ENCODE measurements at regions not wholly inside any gene's neighbourhood (a gene's known extent, or its start where the extent isn't known, plus 50 kb on each side); places are given as distances from the start of the nearest gene placed in this dataset.

DNA sequence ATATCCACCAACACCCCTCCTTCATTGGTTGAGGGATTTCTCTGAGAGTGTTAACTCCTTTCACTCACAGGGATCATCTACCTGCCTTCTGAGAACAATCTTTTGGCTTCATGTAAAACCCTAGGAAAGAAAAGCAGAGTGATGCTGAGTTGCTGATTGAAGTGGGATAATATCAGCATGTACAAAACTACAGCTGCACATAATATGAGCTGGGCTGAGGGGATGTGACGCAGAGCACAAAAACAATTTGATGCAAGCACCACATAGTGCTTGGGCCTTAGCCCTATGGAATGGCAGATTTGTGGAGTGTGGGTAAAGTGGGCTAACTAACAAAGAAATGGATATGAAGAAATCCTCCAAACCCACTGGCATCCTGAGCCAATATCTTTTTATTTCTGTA is 267.6 kb upstream of the KCNH8 start:
- no peak for DNase-seq

DNA sequence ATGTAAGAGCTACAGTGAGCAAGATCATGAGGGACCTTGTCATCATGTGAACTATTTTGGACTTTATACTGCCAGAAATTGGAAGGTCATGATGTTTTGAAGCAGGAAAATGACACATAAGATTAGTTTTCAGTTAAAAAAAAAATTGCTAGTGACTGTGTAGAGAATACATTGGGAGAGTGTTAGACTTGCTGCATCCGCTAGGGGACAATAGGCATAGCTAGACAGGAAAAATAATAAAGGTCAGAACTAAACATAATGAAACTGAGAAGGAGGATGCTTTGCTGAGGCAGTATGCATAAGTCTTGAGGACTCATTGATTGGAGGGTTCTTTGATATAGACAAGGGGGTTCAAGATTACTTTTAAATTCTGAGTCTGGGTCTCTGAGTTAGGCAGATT is 275.8 kb upstream of the KCNH8 start:
- DNase-seq, result no peak

DNA sequence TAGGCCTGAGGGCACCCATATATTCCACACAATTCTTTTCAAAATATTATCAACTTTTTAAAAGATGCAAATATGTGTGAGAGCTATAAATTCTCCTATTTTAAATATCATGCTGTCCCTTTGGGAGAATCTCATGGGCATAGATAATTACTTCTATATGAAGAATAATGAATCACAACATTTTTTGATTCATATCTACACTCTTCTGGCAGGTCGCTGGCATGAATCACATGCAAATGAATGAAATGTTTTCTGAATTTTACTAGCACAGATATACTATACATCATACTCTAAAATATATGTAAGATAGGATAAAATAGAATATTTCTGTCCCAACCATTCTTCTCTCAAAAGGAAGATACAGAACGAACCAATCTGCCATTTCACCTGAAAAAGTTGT is 277.7 kb upstream of the KCNH8 start:
- no peak for DNase-seq

DNA sequence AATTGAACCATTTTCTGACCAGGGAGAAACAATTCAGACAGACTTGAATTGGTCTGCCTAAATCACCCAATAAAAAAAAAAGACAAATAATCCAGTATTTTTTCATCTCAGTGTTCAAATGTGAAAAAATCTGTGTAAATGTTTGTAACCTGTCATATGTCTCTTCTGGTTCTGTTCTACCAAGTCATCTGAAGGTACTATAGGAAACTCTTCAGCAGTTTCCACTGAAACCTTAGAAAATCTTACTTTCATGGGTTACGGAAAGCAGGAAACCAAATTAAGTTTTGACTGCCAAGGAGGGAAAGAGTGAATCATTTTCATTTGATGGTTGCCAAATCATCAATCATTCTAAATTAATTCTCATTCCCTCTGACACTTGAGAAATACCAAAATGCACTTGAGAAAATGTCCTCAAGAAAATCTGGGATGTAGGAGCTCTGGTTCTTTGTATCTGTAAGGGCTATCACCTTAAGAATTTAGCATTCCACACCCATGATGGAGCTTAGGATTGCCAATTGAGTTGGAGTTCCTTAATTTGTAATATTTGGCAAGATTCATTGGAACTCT is 278.2 kb upstream of the KCNH8 start:
- no peak for DNase-seq

DNA sequence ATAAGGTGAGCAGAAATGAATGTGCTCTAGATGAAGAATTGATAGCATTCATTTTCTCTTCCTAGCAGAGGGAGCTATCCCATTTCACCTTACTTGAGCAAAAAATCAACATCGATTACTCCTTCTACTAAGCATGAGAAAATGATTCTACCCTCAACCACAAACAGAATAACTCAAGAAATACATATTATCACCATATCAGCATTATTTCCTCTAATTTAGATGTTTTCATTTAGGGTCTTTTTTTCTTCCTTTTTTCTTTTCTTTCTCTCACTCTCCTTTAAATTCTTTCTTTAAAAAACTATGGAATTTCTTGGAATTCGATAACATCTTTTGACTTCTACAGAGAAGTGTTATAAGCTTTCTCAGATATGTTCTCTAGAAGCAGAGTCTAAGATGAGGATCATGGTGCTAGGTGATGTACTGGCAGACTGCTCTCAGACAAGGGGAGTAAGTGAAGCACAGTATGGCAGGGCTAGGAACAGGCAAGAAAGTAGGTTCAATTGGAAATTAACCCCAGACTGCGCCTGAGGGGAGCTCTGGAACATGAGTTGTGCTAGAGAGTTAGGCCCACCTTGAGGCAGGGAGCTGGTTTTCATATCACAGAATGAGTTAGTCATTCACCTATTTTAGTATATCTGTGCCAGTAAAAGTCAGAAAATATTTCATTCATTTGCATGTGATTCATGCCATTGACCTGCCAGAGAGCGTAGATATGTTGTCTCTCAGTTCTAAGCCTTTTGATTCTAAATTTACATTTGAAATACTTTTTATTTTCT is 279.2 kb upstream of the KCNH8 start:
- no peak for DNase-seq

DNA sequence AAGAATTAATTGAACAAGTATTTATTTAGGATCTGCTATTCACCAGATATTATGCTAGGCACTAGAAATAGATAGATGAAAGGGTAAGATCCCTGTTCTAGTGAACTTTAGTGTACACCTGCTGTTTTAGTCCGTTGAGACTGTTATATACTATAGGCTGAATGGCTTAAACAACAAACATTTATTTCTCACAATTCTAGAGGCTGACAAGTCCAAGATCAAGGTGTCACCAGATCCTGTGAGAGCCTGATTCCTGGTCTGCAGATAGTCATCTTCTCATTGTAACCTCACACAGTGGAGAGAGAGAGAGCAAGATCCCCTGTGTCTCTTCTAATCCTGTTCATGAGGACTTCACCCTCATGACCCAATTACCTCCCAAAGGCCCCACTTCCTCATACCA is 281.4 kb upstream of the KCNH8 start:
- DNase-seq, result no peak

DNA sequence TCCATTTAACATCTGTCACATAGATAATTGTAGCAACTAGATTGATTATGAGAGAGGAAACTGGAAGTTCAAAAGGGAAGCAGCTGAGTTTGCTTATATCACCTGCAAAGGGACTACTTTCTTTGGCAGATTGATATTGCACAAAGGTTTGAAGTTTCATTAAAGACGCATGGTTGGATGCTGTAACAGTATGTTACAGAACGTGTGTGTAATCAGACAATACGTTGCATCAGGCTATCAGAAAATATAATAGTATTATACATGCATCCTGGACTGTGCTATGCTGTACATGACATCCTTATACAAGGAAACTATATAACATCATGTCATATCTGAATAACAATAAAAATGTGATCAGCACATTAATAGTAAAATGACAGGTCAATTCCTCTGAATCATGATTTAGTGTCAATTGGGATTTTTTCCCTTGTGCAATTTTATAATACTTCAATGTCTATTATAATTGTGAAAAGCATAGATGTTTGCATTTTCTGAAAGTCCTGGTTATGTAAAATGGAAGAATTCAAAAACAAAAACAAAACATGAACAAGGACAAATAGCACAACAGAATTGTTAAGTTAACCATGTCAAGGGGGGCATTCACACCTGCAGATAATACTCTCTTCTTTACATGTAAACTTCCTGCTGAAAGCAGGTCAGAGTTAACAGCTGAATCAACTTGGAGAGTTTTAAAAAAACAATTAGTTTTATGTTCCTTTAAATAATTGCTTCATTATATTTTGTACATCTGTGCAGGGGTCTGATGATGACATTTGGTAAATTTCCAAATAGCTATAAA is 283.2 kb upstream of the KCNH8 start:
- no peak for DNase-seq

DNA sequence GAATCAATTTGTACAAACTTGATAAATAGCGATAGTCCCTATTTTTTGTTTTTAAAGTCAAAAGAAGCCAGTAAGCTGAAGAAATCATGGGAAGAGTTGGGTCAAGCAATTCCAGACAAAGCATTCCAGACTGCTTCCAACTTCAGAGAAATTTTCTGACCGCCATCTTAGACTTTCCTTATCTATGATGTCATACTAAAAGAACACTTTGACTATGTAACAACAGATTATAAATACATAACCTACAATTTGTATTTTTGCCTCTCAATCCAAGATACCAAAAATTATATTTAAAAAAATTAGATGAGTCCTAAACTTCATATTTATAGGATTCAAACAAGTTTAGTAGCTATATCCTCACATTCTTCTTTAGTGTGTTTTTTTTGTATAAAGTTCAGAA is 286.2 kb upstream of the KCNH8 start:
- DNase-seq, result no peak

DNA sequence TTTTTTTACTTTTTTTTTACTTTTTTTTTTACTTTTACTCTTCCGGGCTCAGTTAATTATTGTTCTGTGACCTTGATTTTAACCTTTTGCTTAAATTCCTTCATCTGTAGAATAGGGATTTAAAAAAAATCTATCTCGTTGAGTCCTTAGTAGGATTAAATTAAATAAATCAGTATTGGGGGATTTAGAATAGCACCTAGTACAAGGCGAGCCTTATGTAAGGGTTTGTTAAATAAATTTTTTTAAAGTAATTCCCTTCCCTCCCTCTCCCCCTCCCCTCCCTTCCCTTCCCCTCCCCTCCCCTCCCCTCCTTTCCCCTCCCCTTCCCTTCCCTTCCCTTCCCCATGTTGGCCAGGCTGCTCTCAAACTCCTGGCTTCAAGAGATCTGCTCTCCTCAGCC is 287.2 kb upstream of the KCNH8 start:
- no peak for DNase-seq

DNA sequence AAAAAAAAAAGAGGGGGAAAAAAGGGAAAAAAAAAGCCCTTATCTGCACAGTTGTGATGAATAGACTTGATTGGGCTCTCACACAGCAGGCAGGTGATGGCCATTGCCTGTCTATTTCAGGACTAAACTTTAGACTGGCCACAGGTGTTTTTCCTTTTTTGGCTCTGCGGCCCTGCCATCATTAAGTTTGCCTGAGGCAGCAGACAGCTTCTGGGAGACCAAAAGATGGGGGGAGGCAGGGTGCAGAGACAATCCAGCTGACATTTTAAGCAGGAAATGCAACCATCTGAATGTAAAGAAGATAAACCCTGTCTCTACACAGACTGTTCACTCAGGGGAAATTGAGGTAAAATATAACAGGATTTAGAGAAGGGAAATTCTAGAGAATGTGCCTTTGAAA is 295.0 kb upstream of the KCNH8 start:
- DNase-seq, result no peak

DNA sequence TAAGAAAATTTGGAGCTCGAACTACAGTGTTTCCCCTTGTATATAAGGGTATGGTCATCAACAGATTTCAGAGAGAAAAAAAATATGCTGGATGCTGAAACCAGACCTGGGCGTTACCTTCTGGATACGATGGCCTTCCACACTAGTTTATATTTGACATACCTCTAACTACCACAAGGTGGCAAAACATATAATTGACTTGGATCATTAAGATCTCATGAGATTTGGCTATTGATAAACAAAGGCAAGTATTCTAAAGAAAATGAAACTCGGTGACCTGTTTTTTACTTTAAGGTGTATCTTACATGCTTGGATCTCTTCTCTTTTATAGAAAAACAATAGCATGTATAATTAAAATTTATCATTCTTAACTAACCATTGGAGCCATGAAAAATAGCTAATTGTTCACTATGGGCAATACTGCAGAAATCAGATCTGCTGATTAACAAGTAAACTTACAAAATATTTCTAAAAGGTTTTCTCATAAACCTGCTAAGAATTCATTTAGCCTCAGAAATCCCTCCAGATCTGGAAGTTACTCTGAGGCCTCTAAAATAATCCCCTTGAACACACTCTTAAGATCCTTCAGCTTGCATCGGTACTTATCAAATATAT is 300.6 kb upstream of the KCNH8 start:
- DNase-seq, result no peak

DNA sequence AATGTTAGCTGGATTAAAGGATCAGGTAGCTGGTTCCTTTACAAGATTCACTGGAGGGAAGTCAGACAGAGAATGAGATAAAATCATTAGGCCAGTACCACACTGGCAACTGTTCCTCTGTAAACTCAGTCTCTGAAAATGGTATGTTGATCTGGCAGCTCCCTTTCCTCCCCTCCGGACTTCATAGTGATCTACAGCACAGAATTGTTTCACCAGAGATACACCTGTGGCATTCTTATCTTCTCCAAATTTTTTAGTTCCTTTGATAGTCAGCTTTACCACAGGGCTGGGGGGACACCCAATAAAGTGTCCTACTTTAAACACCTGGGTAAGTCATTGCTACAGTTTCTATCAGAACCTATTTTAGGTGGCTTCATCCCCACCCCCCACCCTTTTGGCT is 304.3 kb upstream of the KCNH8 start:
- no peak for DNase-seq

DNA sequence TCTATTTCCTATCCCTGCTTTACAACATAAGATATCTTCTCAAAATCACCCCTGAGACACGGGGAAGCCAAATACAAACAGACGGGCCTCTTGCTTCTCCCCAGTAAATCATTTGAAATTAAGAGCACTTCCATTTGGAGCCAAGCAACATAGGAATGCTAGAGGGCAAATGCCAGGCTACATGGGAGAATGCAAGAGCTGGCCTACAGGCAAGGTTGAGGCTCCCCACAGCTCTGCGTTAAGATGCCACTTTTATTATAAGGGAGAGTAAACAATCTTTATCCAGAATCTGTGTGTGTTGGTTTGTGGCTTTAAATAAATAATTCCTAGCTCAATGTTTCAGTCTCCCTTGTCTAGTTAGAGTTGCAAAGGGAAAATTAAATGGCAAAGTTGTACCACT is 305.1 kb upstream of the KCNH8 start:
- DNase-seq, result no peak

DNA sequence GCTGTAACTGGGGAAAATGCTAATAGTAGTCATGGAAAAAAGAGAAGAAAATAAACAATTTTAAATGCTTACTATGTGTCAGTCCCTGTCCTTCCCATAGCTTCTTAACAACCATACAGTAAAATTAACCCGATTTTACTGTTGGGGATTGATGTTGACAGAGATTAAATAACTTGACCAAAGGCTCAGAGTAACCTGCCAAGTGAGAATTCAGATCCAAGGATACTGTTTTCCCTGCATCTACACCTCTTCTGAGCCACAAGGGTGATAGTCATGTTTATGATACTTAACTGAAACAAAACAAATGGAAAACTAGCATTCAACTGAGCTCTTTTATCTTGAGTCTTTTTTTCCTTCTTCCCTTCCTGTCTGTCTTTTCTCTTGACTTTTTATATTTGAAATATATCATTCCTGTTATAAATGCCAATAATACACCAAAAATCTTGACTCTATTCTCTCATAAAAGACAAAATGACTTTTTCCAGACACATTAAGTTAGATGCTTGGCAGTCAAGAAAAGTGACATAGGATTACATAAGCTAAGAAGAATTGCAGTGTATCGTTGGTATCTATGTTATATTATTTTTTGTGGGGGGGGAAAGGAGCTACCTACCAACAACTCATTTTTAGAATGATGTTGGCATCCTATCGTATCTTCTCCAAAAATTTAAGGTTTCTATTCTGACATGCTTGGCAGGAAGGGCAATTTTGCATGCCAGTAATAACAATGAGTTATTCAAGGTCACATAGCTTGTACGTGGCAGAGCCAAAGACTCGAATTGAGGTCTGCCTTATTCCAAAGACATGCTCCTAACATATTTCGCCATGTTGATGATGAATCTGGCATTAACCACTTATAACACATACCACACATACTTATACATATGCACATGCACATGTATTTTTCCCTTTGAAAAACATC is 306.6 kb upstream of the KCNH8 start:
- DNase-seq, result no peak

DNA sequence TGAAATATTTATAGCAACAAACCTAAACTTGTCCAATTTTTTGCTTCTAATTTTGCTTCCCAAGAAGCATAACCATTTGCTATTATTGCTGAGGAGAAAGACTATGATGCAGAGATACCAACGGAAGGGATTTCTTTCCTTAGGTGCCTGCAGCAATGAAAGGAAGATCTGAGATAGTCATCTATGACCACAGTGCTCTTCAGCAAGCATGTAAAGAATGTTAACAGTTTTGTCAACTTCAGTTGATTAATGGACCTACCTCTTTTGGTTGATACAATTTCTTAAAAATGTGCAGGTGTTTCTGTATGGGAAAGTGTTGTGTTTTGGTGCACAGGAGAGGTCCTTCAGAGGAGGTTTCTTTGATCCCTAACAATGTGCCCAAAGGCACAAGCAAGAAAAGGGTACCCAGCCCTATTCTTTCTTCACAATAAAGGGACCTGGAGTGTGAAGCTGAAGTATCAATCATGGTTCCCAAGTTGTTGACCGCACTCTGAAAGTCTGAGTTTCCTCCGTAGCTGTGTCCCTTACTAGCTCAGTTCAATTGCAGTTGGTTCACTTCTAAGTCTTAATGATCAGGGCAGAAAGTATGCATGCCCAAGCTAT is 307.7 kb upstream of the KCNH8 start:
- DNase-seq, result no peak

DNA sequence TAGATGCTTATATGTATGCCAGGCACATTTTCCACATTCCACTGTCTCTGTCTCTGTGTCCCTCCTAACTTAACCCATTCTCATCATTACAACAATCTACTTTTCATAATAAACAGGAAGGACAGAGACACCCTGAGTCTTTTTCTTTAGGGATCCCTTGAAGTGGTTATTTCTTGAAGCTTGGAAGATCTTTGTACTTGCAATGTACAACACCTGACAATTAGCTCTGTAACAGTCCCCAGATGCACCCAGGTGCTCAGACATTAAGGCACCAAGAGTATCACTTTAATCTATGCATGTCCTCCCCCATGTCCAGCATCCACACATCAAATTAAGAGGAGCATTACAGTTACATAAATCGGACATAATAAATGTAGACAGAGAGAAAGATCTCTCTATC is 309.6 kb upstream of the KCNH8 start:
- DNase-seq, result no peak

DNA sequence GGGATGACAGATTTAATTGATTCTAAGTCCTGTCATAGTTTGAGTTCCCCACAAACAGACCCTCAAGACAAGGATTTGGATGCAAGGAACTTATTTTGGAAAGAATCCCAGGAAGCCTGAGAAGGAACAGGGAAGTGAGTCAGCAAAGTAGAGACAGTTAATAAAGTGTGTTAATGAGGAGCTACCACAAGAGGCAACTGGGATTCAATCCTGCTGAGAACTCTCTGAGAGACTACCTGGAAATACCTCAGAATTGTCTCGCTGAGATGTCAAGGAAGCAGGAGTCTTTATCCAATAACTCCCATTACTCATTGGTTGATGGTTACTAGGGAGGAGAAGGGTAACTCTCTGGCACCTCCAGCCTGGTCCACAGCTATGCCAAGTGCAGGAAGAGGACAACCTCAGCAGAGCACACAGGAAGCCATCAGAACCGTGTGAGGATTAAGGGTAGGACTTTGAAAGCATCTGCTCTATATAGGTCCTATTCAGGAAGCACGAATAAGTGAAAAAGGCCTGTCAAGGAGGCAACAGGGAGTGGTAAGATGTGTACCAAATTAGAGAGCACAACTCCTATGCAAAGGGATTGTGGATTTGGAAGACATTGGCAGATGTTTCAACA is 311.1 kb upstream of the KCNH8 start:
- DNase-seq, result no peak

DNA sequence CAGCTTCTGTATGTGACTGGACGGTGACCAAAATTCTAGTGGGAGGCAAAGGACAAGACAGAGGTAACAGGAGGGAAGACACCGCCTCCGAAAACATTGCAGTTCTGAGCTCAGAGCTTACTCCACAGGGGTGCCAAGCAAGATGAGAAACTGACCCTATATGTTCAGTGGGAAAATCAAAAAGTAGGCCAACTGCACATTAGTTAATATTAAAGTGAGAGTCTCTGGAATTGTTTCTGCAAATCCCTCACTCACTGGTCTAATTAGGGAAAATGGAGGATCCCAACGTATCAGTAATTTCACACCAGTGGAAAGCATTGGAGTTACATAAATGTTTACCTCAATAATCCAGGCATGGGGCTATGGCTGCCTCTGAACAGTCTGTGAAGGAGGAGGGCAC is 313.3 kb upstream of the KCNH8 start:
- no peak for DNase-seq

DNA sequence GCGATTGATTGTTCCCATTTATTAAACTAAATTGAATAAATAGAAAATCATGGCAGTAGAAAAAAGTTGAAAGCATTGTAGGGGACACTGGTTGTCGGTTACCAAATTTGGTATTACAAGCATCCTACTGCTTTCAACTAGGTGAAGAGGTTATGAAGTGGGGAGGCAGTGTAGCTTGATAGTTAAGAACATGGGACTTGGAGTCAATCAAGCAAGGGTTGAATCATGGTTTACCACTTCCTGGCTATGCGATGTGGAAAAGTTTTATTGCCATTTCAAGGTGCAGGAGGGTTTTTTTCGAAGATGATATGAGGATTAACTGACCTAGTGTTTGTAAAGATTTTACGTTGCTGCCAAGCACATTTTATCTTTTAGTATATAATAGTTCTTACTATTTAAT is 318.2 kb upstream of the KCNH8 start:
- DNase-seq, result no peak

DNA sequence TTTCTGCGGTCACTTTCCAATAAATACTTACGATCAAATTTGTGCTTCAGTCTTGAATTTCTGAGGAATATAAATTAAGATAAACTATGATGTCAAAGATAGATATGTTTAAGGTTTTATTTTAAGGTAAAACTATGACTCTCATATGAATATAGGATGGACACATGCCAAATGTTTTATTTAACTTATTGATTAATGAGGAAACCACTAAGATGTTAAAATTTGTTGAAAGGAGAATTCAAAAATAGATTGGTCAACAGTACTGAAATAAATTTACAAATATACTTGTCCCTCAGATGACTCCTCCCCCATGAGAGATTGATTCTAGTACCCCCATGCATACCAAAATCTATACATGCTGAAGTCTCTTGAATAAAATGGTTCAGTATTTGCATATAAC is 319.7 kb upstream of the KCNH8 start:
- DNase-seq, result no peak

DNA sequence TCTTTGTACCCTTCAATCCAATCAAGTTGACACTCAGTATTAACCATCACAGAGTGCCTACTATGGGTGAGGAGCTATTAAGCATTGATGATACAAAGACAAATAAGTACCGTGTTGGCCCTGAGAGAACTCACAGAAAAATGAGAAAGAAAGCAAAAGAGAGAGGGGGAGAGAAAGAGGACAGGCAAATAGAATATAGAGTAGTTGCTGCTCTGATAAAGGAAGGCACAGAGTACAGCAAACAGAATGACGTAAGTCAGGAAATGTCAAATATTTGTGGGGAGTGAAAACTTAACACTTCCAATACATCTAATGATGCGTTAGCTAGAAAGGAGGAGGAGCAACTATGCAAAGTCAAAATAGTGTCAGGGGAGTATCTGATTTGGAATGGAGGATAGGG is 320.6 kb upstream of the KCNH8 start:
- no peak for DNase-seq

DNA sequence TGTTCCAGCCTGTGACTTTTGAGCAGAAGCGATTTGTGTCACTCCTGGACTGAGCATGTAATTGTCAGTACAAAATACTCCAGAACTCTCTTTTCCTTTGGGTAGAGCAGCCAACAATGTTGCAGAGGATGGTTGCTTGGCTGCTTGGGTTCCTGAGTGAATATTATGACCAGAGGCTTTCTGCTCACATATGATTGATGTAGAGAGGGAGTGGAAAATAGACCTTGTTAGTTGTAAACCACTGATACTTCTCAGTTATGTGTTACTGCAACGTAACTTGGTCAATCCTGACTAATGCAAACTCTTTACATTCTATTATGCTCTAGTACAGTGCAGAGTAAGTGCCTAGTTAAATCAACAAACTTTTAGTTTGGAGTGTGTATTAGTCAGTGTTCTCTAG is 322.6 kb upstream of the KCNH8 start:
- no peak for DNase-seq

Measured in NCI-H446 (cell line).